HG02870 (cell line): ENCODE measurements at regions not wholly inside any gene's neighbourhood (a gene's known extent, or its start where the extent isn't known, plus 50 kb on each side); places are given as distances from the start of the nearest gene placed in this dataset.

ENCODE experiments used
- ATAC-seq: cut with Tn5 transposase; IDR thresholded peaks from one replicate; pipeline ENCODE4 v1.9.1; 2021; ENCODE audit warnings: mild to moderate bottlenecking, moderate library complexity; ENCODE audit not compliant: unreplicated experiment

DNA sequence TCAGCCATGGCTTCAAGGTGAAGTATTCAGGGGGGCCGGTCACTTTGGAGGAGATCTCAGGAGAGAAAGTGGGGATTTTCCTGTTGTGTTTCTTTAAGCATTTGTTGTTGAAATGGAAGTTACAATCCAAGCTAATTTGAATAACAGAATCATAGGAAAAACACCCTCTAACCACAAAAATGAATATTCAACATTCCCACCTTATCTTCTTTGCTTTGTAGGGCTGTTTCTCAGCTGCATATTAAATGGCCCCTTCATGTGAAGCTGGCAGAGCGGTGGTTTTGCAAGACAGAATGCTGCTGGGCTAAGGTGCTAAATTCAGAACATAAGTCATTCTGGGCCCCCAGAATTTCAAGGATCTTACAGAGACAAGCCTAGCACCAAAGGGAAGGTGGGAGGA lies 279.0 kb downstream of the RRAGC start:
- no peak for ATAC-seq

DNA sequence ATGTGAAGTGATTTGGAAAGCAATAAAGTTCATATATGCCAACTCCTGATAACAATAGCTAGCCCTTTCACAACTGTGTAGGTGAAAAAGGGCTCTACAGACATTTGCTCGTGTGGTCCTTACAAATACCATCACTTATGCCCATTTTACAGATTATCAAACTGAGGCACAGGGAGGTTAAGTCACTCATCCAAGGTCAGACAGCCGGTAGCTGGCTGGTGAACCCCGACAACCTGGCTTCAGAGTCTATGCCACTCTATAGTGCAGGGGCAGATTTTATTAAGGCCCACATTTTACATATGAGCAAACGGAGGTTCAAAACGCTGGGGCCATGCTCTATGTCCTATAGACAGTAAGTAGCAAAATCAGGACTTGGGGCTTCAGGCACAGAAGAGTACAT lies 280.5 kb downstream of the RRAGC start:
- ATAC-seq, result no peak

DNA sequence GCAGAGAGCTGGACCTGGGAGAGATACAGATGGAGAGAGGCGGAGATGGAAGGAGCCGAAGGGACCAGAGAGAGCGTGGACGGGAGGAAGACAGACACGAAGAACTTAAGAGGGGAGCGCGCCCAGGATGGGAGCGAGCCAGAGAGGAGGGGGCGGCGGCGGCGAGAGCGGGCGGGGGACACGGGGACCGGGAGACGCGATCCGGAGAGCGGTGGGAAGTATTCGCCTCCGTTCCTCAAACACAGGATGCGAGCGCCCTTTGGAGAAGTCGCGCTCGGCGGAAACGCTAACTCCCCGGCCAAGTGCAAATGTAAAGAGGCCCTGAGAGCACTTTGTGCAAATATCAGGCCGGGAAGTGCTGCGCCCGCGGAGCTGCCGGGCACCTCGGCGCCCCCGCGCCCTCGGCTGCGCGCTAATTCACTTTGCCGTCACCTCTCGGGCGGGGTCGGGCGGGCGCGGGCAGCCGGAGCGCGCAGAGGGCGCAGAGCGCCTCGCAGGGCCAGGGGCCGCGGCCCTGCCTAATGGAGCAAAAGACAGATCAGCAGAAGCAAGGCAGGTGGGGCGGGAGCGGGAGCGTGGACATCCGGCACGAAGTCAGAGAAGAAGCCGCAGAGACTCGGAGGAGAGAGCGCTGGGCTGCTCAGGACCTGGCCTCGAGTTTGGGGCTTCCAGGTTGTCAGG lies 281.2 kb downstream of the RRAGC start:
- no peak for ATAC-seq

DNA sequence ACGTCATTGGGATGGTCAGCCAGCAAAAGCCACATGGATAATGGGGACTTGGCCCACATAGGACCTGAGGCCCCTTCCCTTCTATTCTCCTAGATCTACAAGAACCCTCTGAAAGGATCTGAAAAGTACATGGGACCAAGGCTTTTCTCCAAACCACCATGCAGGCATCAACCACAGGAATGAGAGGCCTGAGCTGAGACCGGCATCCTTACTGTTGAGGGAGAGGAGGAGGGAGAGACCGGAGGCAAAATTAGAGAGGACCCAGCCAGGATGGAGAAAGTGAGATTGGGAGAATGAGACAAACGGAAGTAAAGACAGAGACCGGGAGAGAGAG lies 281.7 kb downstream of the RRAGC start:
- ATAC-seq, result no peak

DNA sequence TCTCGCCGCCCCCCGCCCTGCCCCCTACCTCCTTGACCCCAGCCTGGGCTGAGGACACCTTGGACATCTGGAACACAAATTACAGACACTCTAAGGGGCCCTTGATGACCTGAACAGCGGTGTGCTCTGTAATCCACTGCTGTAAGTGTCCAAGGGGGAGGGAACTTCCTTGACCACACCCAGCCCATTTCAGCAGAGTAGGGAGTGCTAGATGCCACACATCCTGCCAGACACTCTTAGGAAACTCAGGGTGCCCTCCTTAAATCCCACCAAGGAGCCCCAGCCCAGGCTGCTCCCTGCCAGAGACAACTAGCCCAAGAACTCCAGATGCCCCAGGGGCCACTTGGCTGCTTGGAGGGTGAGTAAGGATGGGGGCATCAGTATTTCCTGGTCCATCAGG lies 282.2 kb downstream of the RRAGC start:
- no peak for ATAC-seq

DNA sequence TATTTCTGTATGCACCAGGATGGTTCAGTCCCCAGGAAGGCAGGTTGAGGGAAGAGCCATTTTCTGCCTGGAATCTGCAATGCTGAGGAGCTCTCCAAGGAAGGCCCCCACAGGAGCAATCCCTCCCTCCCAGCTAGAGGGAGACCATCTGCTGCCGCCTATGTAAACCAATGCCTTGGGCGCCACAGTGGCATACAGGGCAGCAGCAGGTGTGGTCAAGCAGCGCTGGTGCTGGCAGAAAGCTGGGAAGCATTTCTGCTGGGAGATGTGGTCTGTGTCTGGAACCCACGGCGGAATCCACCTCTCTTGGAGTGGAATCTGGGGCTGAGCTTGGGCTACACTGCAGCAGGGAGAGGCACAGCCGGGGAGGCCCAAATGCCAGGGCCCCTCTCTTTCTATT lies 283.3 kb downstream of the RRAGC start:
- ATAC-seq, result no peak

DNA sequence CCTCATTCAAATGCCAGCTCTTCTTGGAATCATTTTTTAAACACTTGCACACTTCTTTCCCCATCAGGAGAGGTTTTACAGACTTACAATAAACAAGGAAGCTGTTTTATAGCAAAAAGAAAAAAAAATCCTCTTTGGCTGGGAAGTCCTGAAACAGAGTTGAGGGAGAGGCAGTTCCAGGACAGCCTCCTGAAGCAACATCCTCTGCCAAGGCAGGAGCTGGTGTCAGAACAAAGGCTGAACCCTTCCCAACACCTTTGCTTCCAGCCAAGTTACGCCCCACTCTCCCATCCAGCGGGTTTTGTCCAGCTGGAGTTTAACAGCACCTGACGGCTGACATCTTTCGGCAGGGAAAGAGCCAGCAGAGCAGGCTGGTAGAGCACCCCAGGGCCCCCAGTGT lies 287.8 kb downstream of the RRAGC start:
- ATAC-seq, result no peak

DNA sequence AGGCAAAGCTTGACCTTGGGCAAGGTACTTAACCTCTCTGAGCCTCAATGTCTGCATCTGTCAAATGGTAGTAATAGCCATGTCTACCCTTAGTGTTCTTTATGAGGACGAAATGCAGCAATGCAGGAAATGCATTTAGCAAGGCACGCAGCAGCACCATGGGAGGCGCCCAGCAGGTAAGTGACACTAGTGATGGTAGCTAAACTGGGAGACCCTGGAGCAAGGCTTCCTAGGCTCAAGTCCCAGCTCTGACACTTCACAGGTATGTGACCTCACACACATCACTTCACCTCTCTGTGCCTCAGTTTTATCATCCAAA lies 289.0 kb downstream of the RRAGC start:
- no peak for ATAC-seq

- no peak for ATAC-seq
These were observed 289.5 kb downstream of the RRAGC start for GRCh38 chr1:38569932-38570656.

- no peak for ATAC-seq
These were observed 291.3 kb downstream of the RRAGC start for GRCh38 chr1:38568061-38568857.

- no peak for ATAC-seq
These were observed 292.2 kb downstream of the RRAGC start for GRCh38 chr1:38567401-38567800.

- no peak for ATAC-seq
These were observed 294.5 kb downstream of the RRAGC start for GRCh38 chr1:38565020-38565491.

DNA sequence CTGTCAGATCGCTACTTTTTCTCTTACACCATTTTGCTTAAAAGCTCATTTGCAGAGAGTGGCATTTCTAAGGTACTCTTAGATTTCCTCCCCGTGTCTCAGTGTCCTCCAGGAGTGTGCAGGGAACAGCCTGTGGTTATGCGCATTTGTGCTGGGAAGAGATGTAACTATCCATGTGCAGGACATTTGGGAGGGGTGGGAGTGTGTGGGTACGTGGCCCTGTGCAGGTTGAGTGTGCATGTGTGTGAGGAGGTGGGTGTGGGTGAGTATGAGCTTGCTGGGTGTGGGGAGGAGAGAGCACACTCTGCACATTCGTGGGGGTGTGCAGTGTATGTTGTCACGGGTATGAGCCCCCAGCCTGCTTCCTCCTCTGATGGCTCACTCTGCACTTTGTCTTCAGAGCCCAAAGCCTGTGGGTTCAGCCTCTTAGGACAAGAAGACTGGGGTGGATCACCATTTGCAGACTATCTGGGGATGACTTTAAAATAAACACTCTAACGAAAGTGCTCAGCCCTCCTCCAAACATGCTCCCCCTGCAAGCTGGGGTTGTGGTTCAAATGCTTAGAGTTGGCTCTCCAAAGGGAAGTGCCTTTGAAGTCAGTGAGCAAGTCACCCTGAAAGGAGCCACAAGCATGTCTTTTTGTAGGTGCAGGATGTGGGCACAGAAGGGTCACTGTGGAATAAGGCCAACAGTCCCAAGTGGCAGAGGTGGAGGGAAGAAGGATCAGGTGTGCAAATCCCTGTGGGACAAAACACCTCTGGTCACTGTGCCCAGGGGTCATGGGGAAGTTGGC lies 295.4 kb downstream of the RRAGC start:
- no peak for ATAC-seq

DNA sequence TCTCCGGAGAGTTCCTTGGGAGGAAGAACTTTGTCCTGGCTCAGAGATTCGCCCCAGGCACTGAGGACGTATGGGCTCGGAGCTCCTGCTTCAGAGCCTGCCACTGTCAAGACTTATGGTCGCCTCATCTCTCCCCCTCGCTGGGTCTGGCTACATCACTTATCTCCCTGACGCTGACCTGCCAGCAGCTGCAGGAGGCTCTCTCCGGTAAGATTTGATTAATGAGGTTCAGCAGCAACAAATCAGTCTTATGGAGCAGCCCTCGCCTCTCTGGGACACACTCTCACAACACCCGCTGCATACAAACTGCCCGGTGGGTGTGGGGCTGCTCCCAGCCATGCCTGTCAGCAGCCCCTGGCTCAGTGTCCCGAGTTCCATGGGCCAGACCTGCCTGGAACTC lies 297.8 kb downstream of the RRAGC start:
- ATAC-seq, result no peak

DNA sequence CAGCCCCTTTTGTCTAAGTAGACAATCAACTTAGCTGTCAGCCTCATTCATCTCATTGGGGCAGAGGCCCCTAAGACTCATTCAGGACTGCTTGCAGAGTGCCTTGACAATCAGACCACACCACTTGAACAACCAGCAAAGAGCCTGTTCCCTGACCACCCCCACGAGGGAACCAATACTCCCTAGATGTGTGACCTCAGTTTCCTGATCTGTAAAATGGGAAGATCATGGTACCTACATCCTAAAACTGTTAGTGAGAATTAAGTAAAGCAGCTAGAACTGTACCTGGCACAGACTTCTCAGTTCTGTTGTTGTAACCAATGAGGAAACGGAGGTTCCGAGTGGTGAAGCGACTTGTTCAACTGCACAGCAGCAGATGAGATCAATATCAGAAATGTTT lies 298.5 kb downstream of the RRAGC start:
- ATAC-seq, result no peak

DNA sequence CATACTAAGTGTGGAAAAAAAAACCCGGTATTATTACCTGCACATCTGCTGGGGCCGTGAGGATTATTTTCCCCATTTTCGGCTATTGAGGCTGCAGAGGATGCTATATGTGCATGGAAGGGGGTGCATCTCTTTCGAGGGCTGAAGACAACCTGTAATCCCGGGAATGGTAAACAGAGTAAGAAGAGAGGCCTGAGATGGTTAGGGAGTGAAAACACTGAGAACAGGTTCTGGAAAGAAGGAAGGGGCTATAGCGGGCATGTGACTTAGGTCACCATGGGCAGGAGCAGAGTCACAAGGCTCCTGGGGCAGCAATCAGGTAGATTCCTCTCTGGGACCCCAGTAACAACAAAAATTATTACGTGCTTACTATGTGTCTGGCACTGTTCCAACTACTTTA lies 299.1 kb downstream of the RRAGC start:
- no peak for ATAC-seq

DNA sequence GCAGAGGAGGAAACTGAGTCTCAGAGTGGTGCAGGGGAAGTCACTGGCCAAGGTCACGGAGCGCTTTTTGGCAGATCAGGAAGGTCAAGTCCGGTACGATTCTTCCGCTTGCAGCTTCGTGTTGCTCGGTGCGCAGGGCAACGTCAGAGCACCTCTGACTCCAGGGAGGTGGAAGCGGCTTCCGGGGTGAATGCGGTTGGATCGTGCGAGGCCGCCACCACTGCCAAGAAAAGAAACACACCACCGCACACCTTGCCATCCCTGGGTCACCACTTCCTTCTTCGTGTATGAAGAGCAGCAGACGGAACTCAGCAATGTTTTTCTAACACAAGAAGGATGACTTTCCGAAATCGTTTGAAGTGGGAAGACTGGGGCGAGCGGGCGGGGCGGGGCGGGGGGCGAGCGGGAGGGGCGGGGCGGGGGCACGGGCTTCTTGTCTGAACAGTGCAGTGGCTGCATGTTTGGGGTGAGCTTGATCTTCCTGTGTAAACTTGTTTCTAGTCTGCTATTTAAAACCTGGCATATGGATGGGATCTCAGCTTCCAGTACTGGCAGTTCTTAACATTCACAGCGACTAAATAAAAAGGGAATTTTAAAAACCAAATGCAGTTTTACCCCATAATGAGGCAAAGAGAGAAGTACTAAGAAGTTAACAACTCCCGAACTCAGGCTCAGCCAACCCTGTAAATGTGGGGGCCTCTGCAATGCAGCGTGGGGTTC lies 300.0 kb downstream of the RRAGC start:
- peak; percentile 56 for ATAC-seq

GRCh38 chr1:38558500-38559445 lies 300.8 kb downstream of the RRAGC start:
- peak; percentile 26 for ATAC-seq

GRCh38 chr1:38558055-38558454 lies 301.5 kb downstream of the RRAGC start:
- no peak for ATAC-seq

DNA sequence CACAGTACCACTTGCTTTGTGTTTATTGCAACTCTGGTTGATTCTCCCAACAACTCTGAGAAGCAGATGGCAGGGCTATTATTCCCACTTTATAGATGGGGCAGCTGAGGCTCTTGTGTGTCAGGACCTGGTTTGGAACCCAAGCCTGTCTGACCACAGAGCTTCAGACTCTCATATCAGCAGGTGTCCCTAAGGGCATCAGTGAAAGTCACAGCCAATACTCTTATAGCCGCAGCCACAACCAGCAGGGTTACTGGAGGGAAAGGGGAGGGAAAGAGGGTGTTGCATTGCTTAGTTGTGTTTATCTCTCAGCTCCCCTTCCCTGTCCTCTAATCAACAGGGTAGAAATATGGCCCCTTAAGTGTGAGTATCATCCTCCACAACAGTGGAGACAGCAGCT lies 304.0 kb downstream of the RRAGC start:
- ATAC-seq, result no peak
